SK-N-SH (cell line): ENCODE measurements at regions not wholly inside any gene's neighbourhood (a gene's known extent, or its start where the extent isn't known, plus 50 kb on each side); places are given as distances from the start of the nearest gene placed in this dataset.

Experiments
- EP300 ChIP-seq, 2 experiments: IDR thresholded peaks; 2 replicates each; pipeline versions ENCODE4 v1.4.0 to v1.6.1; 2012; ENCODE audit warnings: borderline replicate concordance in 1 of 2, low read depth in 1 of 2, low read length in 1 of 2
- FOSL2 ChIP-seq: IDR thresholded peaks from 2 replicates; pipeline ENCODE4 v1.4.0; 2012; ENCODE audit warnings: low read depth, mild to moderate bottlenecking, moderate library complexity, borderline replicate concordance
- NRF1 ChIP-seq: IDR thresholded peaks from 2 replicates; pipeline ENCODE4 v1.6.1; 2012; ENCODE audit warnings: low read depth, mild to moderate bottlenecking, low read length
- PBX3 ChIP-seq: IDR thresholded peaks from 2 replicates; pipeline ENCODE4; 2012
- RCOR1 ChIP-seq: fragments of 150-350 bp; IDR thresholded peaks from 2 replicates; pipeline ENCODE4 v1.6.1; 2017; ENCODE audit warnings: antibody characterized with exemption, low read length
- RFX5 ChIP-seq: IDR thresholded peaks from 2 replicates; pipeline ENCODE4 v1.6.1; 2012; ENCODE audit warnings: mild to moderate bottlenecking, improper control_type of control experiment, low read length
- RXRA ChIP-seq: IDR thresholded peaks from 2 replicates; pipeline ENCODE4 v1.4.0; 2012; ENCODE audit warnings: low read depth, mild to moderate bottlenecking, borderline replicate concordance
- TCF12 ChIP-seq: IDR thresholded peaks from 2 replicates; pipeline ENCODE4 v1.4.0; 2012
- TF ChIP-seq, protein P1 (sequence below): fragments of 200-600 bp; sonication (generic); IDR thresholded peaks from 2 replicates; pipeline ENCODE4 v1.6.1; 2017; ENCODE audit warnings: antibody characterized with exemption, mild to moderate bottlenecking, moderate library complexity
- TF ChIP-seq, protein P2 (sequence below): fragments of 150-350 bp; IDR thresholded peaks from 2 replicates; pipeline ENCODE4 v1.6.1; 2017; ENCODE audit warnings: antibody characterized with exemption, low read length, low read depth, borderline replicate concordance

- TF ChIP-seq, protein P1, sequence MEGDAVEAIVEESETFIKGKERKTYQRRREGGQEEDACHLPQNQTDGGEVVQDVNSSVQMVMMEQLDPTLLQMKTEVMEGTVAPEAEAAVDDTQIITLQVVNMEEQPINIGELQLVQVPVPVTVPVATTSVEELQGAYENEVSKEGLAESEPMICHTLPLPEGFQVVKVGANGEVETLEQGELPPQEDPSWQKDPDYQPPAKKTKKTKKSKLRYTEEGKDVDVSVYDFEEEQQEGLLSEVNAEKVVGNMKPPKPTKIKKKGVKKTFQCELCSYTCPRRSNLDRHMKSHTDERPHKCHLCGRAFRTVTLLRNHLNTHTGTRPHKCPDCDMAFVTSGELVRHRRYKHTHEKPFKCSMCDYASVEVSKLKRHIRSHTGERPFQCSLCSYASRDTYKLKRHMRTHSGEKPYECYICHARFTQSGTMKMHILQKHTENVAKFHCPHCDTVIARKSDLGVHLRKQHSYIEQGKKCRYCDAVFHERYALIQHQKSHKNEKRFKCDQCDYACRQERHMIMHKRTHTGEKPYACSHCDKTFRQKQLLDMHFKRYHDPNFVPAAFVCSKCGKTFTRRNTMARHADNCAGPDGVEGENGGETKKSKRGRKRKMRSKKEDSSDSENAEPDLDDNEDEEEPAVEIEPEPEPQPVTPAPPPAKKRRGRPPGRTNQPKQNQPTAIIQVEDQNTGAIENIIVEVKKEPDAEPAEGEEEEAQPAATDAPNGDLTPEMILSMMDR, result no peak
- TF ChIP-seq RCOR1 (no peak), FOSL2 (no peak), RXRA (no peak), NRF1 (no peak), EP300 (IDR thresholded peaks at IDR 0.05; ENCODE audit: borderline replicate concordance in 1 of 2, low read depth in 1 of 2, low read length in 1 of 2) (no peak), PBX3 (no peak), TCF12 (no peak), RFX5 (no peak)
- TF ChIP-seq, protein P2, sequence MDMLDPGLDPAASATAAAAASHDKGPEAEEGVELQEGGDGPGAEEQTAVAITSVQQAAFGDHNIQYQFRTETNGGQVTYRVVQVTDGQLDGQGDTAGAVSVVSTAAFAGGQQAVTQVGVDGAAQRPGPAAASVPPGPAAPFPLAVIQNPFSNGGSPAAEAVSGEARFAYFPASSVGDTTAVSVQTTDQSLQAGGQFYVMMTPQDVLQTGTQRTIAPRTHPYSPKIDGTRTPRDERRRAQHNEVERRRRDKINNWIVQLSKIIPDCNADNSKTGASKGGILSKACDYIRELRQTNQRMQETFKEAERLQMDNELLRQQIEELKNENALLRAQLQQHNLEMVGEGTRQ, result no peak
Measured at GRCh38 chr4:156635051-156635450, 336.5 kb downstream of the PDGFC start.
